ENCODE measurements at regions not wholly inside any gene's neighbourhood (a gene's known extent, or its start where the extent isn't known, plus 50 kb on each side); places are given as distances from the start of the nearest gene placed in this dataset.

- H3K36me3 Mint-ChIP-seq (ENCODE audit: insufficient read depth), result no peaks in the 10 kb centered on the region
- TF ChIP-seq CTCF (IDR thresholded peaks at IDR 0.05; ENCODE audit: unreplicated experiment), result no peak
- no peak overlapping the region for H3K27ac Mint-ChIP-seq
- DNase-seq (ENCODE audit: low spot score, unreplicated experiment), result no peak
- H3K4me3 Mint-ChIP-seq (ENCODE audit: low read depth), result no peak overlapping the region
- peaks cover 22% of the 10 kb centered on the region for H3K4me1 Mint-ChIP-seq (ENCODE audit: low read depth)
- no peaks in the 10 kb centered on the region for H3K9me3 Mint-ChIP-seq (ENCODE audit: low read depth)
- H3K27me3 Mint-ChIP-seq, result peaks cover 36% of the 10 kb centered on the region
Observed at GRCh38 chr5:73282383-73282782, 109.4 kb downstream of the TMEM174 start.

- Mint-ChIP-seq H3K4me1 (ENCODE audit: low read depth) (peaks cover 22% of the 10 kb centered on the region), H3K36me3 (ENCODE audit: insufficient read depth) (no peaks in the 10 kb centered on the region), H3K27ac (no peak overlapping the region), H3K4me3 (ENCODE audit: low read depth) (no peak overlapping the region), H3K27me3 (peaks cover 45% of the 10 kb centered on the region), H3K9me3 (ENCODE audit: low read depth) (no peaks in the 10 kb centered on the region)
- no peak for DNase-seq (ENCODE audit: low spot score, unreplicated experiment)
- no peak for TF ChIP-seq CTCF (IDR thresholded peaks at IDR 0.05; ENCODE audit: unreplicated experiment)
Observed at GRCh38 chr5:73280821-73281746, 108.1 kb downstream of the TMEM174 start.

DNA sequence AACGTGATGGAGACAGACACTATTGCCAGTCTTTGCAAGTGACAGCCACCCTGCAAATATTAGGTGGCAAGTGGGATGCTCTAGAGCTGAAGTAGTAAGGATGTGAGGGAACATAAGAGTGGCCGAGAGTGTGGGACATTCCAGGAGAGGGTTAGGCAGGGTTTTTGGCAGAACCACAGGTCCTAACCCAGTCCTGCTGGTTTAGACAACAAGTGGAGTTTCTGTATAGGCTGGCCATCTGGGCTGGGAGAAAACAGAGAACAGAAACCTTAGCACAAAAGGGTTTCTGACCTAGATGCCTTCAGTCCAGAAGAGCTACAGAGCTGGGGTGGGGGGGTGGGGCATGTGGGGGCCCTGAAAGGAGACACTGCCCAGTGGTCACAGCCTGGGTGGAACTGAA lies 107.4 kb downstream of the TMEM174 start:
- peaks cover 45% of the 10 kb centered on the region for H3K27me3 Mint-ChIP-seq
- H3K36me3 Mint-ChIP-seq (ENCODE audit: insufficient read depth), result no peaks in the 10 kb centered on the region
- DNase-seq (ENCODE audit: low spot score, unreplicated experiment), result no peak
- H3K27ac Mint-ChIP-seq, result no peak overlapping the region
- no peaks in the 10 kb centered on the region for H3K9me3 Mint-ChIP-seq (ENCODE audit: low read depth)
- H3K4me3 Mint-ChIP-seq (ENCODE audit: low read depth), result no peak overlapping the region
- H3K4me1 Mint-ChIP-seq (ENCODE audit: low read depth), result peaks cover 22% of the 10 kb centered on the region
- TF ChIP-seq CTCF (IDR thresholded peaks at IDR 0.05; ENCODE audit: unreplicated experiment), result no peak

DNA sequence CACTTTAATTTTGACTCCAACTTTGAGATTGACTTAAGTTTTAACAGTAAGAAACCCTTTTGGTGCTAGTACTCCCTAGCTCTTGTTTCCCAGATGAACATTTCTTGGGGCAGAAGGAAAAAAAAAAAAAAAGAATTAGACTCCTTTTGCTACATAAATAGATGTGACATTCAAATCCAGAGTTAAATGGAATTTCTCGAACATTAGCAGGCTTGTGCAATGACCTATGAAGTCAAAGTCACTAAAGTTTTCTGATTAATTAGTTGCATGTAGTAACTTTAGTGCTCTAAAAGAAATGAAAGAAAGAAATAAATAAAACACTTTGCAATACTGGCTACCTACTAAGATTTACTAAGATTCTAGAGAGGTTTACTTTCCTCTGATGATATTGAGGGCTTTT lies 106.8 kb downstream of the TMEM174 start:
- Mint-ChIP-seq H3K9me3 (ENCODE audit: low read depth) (no peaks in the 10 kb centered on the region), H3K4me1 (ENCODE audit: low read depth) (peaks cover 20% of the 10 kb centered on the region), H3K27me3 (peaks cover 48% of the 10 kb centered on the region), H3K27ac (no peak overlapping the region), H3K4me3 (ENCODE audit: low read depth) (no peak overlapping the region), H3K36me3 (ENCODE audit: insufficient read depth) (no peaks in the 10 kb centered on the region)
- no peak for TF ChIP-seq CTCF (IDR thresholded peaks at IDR 0.05; ENCODE audit: unreplicated experiment)
- no peak for DNase-seq (ENCODE audit: low spot score, unreplicated experiment)

DNA sequence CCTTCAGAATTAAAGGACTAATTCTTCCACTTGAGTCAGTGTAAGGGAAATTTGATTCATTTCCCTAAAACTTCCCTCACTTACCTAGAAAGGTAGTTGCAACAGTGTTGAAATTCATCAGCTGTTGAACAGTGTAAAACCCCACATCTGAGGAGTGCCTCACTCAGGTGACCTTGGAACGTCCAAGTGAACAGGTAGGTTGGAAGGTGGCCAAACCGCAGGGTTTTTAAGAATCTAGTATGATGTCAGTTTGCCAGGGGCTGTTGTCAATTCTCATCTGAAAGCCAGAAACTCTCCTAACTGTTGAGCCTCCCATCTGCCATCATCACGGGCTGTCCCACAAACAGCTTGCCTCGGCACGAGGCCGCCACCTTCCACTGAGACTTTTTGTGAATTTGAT lies 105.7 kb downstream of the TMEM174 start:
- H3K4me1 Mint-ChIP-seq (ENCODE audit: low read depth), result peaks cover 15% of the 10 kb centered on the region
- no peak overlapping the region for H3K4me3 Mint-ChIP-seq (ENCODE audit: low read depth)
- no peak for DNase-seq (ENCODE audit: low spot score, unreplicated experiment)
- no peaks in the 10 kb centered on the region for H3K36me3 Mint-ChIP-seq (ENCODE audit: insufficient read depth)
- no peaks in the 10 kb centered on the region for H3K9me3 Mint-ChIP-seq (ENCODE audit: low read depth)
- H3K27ac Mint-ChIP-seq, result no peak overlapping the region
- H3K27me3 Mint-ChIP-seq, result peaks cover 50% of the 10 kb centered on the region
- TF ChIP-seq CTCF (IDR thresholded peaks at IDR 0.05; ENCODE audit: unreplicated experiment), result no peak

Data from progenitor cell of endocrine pancreas (in vitro differentiated cells).